Testis (tissue), 2 donors: ENCODE measurements at regions not wholly inside any gene's neighbourhood (a gene's known extent, or its start where the extent isn't known, plus 50 kb on each side); places are given as distances from the start of the nearest gene placed in this dataset.

Experiments
- DNase-seq: peaks from one replicate; pipeline ENCODE4 v3.0.0-alpha.2; 2019
- H3K27ac ChIP-seq, 2 donors: fragments of 200-600 bp; sonication (generic); one replicate each; pipeline ENCODE4 v1.5.1; 2019
- H3K27me3 ChIP-seq: fragments of 200-600 bp; sonication (generic); one replicate; pipeline ENCODE4 v1.5.1; 2019
- H3K36me3 ChIP-seq: fragments of 200-600 bp; sonication (generic); one replicate; pipeline ENCODE4 v1.5.1; 2017; ENCODE audit warnings: low read depth; ENCODE audit errors: missing control alignments
- H3K4me1 ChIP-seq: fragments of 200-600 bp; sonication (generic); one replicate; pipeline ENCODE4 v1.5.1; 2019
- H3K4me3 ChIP-seq, 2 donors: fragments of 200-600 bp; sonication (generic); one replicate each; pipeline ENCODE4 v1.5.1; 2017 to 2019
- H3K9me3 ChIP-seq: fragments of 200-600 bp; sonication (generic); one replicate; pipeline ENCODE4 v1.5.1; 2017
- CTCF ChIP-seq, 3 experiments: fragments of 450-650 bp in 2 of 3; fragments of 200-600 bp in 1 of 3; sonication (generic) in 1 of 3; IDR thresholded peaks; one replicate each; pipeline ENCODE4 v1.5.1; 2016 to 2019; ENCODE audit warnings: antibody characterized with exemption in 3 of 3, mild to moderate bottlenecking in 2 of 3, moderate library complexity in 1 of 3
- POLR2A ChIP-seq: fragments of 450-650 bp; IDR thresholded peaks from one replicate; pipeline ENCODE4 v1.6.1; 2017; ENCODE audit warnings: antibody characterized with exemption, mild to moderate bottlenecking, moderate library complexity
- WGBS, 2 donors: methylation state at CpG; one replicate each; pipeline ENCODE4 v1.1.5; 2018; 5-methylcytosine and 5-hydroxymethylcytosine counted together
- intact Hi-C: fragments of 100-400 bp; cut with DNase I; formaldehyde crosslinking; loops from one replicate; pipeline ENCODE4 v1.15.1; 2023; ENCODE audit warnings: low total_unique reads

GRCh38 chr4:11889099-11889498, 460.4 kb upstream of the HS3ST1 start:
- H3K9me3 ChIP-seq: no peaks in the 10 kb centered on the region
- no peak for TF ChIP-seq POLR2A
- no peak for TF ChIP-seq CTCF (IDR thresholded peaks at IDR 0.05)
- H3K4me1 ChIP-seq: no peaks in the 10 kb centered on the region
- no peaks in the 10 kb centered on the region for H3K27me3 ChIP-seq
- WGBS, 2 donors: 83 to 90% methylated on average over 2 of the region's 2 CpGs
- no peaks in the 10 kb centered on the region for H3K36me3 ChIP-seq
- no peak for DNase-seq
- intact Hi-C loops: no loop called here
- H3K27ac ChIP-seq: no peak overlapping the region
- H3K4me3 ChIP-seq: no peak overlapping the region

- no peaks in the 10 kb centered on the region for H3K9me3 ChIP-seq
- no peaks in the 10 kb centered on the region for H3K36me3 ChIP-seq
- no peak overlapping the region for H3K27ac ChIP-seq
- no peaks in the 10 kb centered on the region for H3K27me3 ChIP-seq
- H3K4me1 ChIP-seq: no peaks in the 10 kb centered on the region
- H3K4me3 ChIP-seq: no peak overlapping the region
- intact Hi-C loops: no loop called here
- DNase-seq: no peak
- TF ChIP-seq CTCF (IDR thresholded peaks at IDR 0.05) (no peak), POLR2A (no peak)
Observed at GRCh38 chr4:11881947-11882346, 453.3 kb upstream of the HS3ST1 start.

- Histone ChIP-seq H3K4me1 (no peaks in the 10 kb centered on the region), H3K4me3 (no peak overlapping the region), H3K9me3 (no peaks in the 10 kb centered on the region), H3K27me3 (no peaks in the 10 kb centered on the region), H3K36me3 (no peaks in the 10 kb centered on the region), H3K27ac (no peak overlapping the region)
- no peak for TF ChIP-seq POLR2A
- no peak for TF ChIP-seq CTCF (IDR thresholded peaks at IDR 0.05)
- intact Hi-C loops: no loop called here
- DNase-seq: no peak
Observed at GRCh38 chr4:11881364-11881763, 452.7 kb upstream of the HS3ST1 start.

- no peaks in the 10 kb centered on the region for H3K4me1 ChIP-seq
- no peaks in the 10 kb centered on the region for H3K27me3 ChIP-seq
- no peaks in the 10 kb centered on the region for H3K9me3 ChIP-seq
- TF ChIP-seq POLR2A (no peak), CTCF (IDR thresholded peaks at IDR 0.05) (no peak)
- WGBS, 2 donors: 53 to 64% methylated on average over 3 of the region's 3 CpGs
- intact Hi-C loops: no loop called here
- H3K27ac ChIP-seq: no peak overlapping the region
- no peak overlapping the region for H3K4me3 ChIP-seq
- DNase-seq: no peak
- no peaks in the 10 kb centered on the region for H3K36me3 ChIP-seq
Observed at GRCh38 chr4:11878241-11878640, 449.5 kb upstream of the HS3ST1 start.

GRCh38 chr4:11876104-11876503, 447.4 kb upstream of the HS3ST1 start:
- DNase-seq: no peak
- no peak for TF ChIP-seq CTCF (IDR thresholded peaks at IDR 0.05)

More at GRCh38 chr4:11876104-11876503, 447.4 kb upstream of the HS3ST1 start:
- Histone ChIP-seq H3K4me3 (no peak overlapping the region), H3K27ac (no peak overlapping the region), H3K36me3 (no peaks in the 10 kb centered on the region), H3K9me3 (no peaks in the 10 kb centered on the region), H3K4me1 (no peaks in the 10 kb centered on the region), H3K27me3 (no peaks in the 10 kb centered on the region)
- intact Hi-C loops: no loop called here
